ENCODE measurements at regions not wholly inside any gene's neighbourhood (a gene's known extent, or its start where the extent isn't known, plus 50 kb on each side); places are given as distances from the start of the nearest gene placed in this dataset.
"Not testable (repeated sequence)": the region's sequence is repeated elsewhere in the genome, so short reads cannot be mapped to it uniquely, and the experiment has no call there.

DNA sequence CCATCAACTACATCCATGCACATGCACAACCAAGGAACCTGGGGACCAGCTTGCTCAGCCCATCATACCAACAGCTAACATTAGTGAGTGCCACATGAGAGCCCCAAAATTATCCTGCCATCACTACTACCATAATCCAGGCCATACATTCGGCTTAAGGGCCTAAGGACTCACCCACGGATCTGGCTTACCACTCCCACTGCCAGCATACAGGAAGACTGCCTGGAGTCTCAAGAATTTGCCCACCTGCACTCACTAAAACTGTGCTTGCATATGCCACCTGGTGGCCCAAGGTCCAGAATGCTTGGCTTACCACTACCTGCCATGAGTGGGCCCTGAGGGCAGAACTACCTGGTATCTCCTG is 1562.9 kb upstream of the PRR20A start:
- Histone ChIP-seq H3K4me3 (no peak overlapping the region), H3K27me3 (no peaks in the 10 kb centered on the region), H3K27ac (no peak overlapping the region), H3K4me1 (no peaks in the 10 kb centered on the region), H3K36me3 (no peaks in the 10 kb centered on the region), H3K9me3 (no peaks in the 10 kb centered on the region)
- DNase-seq, result no peak
- WGBS, 5 donors, result 32 to 80% (median 56%) methylated on average over 1 to 2 of the region's 2 CpGs
- TF ChIP-seq, protein P1, sequence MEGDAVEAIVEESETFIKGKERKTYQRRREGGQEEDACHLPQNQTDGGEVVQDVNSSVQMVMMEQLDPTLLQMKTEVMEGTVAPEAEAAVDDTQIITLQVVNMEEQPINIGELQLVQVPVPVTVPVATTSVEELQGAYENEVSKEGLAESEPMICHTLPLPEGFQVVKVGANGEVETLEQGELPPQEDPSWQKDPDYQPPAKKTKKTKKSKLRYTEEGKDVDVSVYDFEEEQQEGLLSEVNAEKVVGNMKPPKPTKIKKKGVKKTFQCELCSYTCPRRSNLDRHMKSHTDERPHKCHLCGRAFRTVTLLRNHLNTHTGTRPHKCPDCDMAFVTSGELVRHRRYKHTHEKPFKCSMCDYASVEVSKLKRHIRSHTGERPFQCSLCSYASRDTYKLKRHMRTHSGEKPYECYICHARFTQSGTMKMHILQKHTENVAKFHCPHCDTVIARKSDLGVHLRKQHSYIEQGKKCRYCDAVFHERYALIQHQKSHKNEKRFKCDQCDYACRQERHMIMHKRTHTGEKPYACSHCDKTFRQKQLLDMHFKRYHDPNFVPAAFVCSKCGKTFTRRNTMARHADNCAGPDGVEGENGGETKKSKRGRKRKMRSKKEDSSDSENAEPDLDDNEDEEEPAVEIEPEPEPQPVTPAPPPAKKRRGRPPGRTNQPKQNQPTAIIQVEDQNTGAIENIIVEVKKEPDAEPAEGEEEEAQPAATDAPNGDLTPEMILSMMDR (IDR thresholded peaks at IDR 0.05), result no peak
- TF ChIP-seq EP300 (IDR thresholded peaks at IDR 0.05) (no peak), POLR2A (IDR thresholded peaks at IDR 0.05) (no peak), POLR2AphosphoS5 (IDR thresholded peaks at IDR 0.05) (no peak)
- intact Hi-C loops (cut with DNase I; ENCODE audit: low total_unique reads), result no loop called here

DNA sequence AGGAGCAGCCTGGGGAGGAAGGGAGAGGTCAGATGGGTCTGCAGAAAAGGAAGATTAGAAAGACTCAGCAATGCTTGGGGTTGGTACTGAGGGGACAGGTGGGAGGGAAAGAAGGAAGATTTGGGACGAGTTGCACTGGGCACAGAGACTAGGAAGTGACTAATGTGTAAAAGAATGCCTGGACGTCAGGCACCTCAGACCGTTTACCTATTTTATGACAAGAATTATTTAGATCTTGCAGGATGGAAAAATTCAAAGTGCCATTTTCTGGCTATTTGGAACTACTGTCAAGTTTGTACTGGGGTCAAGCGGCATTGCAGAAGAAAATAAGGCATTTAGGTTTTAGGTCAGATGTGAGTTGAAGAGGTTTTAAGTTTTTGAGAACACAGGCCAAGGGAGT is 1558.4 kb upstream of the PRR20A start:
- intact Hi-C loops (cut with DNase I; ENCODE audit: low total_unique reads), result not testable (repeated sequence)

DNA sequence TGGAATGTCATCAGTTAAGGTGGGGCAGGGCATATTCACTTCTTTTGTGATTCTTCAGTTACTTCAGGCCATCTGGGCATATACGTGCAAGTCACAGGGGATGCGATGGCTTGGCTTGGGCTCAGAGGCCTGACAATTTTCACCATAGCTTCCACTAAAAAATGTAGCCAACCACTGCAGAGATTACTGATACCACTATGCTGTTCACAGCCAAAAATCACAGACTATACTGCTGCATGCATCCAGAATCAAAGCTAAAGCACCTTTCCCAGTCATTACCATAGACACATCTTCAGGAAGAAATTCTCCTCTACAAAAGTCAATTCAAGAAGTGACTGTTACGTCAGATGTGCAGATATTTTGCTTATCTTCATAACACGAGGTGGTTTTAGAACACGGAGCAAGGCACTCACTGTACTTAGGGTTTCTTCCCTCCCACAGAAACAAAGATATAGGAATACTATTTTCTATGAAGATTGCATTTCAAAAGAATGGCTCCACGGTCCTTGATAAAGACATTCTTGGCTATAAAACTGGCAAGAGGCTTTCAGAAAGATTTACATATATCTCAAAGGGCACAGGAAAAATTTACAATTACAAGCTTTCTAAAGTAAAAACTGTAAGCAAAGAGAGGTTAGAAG is 1556.6 kb upstream of the PRR20A start:
- Histone ChIP-seq H3K27me3 (no peaks in the 10 kb centered on the region), H3K36me3 (no peaks in the 10 kb centered on the region), H3K4me1 (no peaks in the 10 kb centered on the region), H3K27ac (no peak overlapping the region), H3K4me3 (no peak overlapping the region), H3K9me3 (no peaks in the 10 kb centered on the region)
- TF ChIP-seq POLR2A (IDR thresholded peaks at IDR 0.05) (no peak), POLR2AphosphoS5 (IDR thresholded peaks at IDR 0.05) (no peak), EP300 (IDR thresholded peaks at IDR 0.05) (no peak)
- TF ChIP-seq, protein P1 (IDR thresholded peaks at IDR 0.05), result no peak
- DNase-seq, result no peak
- intact Hi-C loops (cut with DNase I; ENCODE audit: low total_unique reads), result no loop called here
- whole genome bisulfite sequencing, 5 donors, result 41 to 73% (median 48%) methylated on average over 4 to 6 of the region's 6 CpGs

More for the DNA sequence above, 1558.4 kb upstream of the PRR20A start:
- H3K27me3 ChIP-seq, H3K4me1 ChIP-seq, H3K27ac ChIP-seq, H3K4me3 ChIP-seq, H3K9me3 ChIP-seq, H3K36me3 ChIP-seq, DNase-seq: not testable (repeated sequence)
- 57 to 77% (median 61%) methylated on average over 4 of the region's 4 CpGs for WGBS, 5 donors

DNA sequence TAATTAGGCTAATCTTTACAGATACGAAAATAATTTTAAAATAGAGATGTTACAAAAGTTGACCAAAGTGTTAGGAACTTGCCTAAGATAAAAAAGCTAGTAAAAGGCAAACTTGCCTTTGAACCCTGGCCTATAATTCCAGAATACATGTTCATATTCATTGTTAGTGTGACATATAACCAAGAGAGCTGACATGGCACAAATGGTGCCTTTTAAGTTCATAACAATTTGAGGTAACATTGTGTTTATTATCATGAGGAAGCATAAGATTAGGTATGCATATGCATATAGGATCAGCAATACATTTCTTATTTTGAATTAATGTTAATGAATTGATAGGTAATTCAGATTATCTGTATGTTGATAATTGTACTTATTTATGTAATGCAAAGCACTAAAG is 1537.9 kb upstream of the PRR20A start:
- Histone ChIP-seq H3K27ac (no peak overlapping the region), H3K36me3 (no peaks in the 10 kb centered on the region), H3K4me1 (no peaks in the 10 kb centered on the region), H3K27me3 (no peaks in the 10 kb centered on the region), H3K4me3 (no peak overlapping the region), H3K9me3 (peaks cover 0 to 12% (median 5%) of the 10 kb centered on the region in 4 donors)
- 71 to 79% (median 74%) methylated on average over 1 of the region's 1 CpG for WGBS, 5 donors
- DNase-seq, result no peak
- TF ChIP-seq EP300 (IDR thresholded peaks at IDR 0.05) (no peak), POLR2AphosphoS5 (IDR thresholded peaks at IDR 0.05) (no peak), POLR2A (IDR thresholded peaks at IDR 0.05) (no peak)
- TF ChIP-seq, protein P1 (IDR thresholded peaks at IDR 0.05), result no peak
- intact Hi-C loops (cut with DNase I; ENCODE audit: low total_unique reads), result no loop called here

DNA sequence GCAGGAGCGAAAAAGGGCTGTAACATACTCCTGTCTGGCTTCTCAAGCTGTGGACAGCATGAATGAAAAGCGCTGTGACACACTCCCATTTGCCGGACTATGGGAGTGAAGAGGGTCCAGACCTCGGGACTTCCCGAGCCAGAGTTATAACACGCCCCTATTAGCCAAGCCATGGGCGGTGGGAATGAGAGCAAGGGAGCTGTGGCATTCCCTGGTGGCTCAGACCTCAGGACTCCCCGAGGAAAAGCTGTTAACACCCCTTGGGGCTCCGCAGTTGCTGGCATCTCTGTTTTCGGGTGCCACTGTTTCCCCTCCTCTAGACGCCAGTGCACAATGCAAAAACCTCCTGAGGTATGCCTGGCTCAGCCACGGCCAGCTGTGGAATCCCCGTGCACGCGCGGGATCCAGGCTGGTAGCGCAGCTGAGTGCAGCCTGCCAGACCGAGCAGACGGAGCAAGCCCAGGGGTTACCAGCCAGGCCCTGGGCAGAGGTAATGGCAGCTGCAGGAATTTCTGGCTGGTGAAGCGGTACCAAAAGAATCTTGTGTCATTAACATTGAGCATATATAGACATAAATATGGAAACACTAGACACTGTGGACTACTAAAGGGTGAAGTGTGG is 1534.6 kb upstream of the PRR20A start:
- WGBS, 5 donors, result 91 to 97% (median 94%) methylated on average over 12 to 20 of the region's 20 CpGs
- no peak for TF ChIP-seq EP300 (IDR thresholded peaks at IDR 0.05)
- TF ChIP-seq, protein P1 (IDR thresholded peaks at IDR 0.05), result no peak
- no peak for TF ChIP-seq POLR2AphosphoS5 (IDR thresholded peaks at IDR 0.05)
- TF ChIP-seq POLR2A (IDR thresholded peaks at IDR 0.05), result no peak
- intact Hi-C loops (cut with DNase I; ENCODE audit: low total_unique reads), result no loop called here

More for the DNA sequence above, 1534.6 kb upstream of the PRR20A start:
- Histone ChIP-seq H3K27me3 (no peaks in the 10 kb centered on the region), H3K36me3 (no peaks in the 10 kb centered on the region), H3K27ac (no peak overlapping the region), H3K9me3 (peaks cover 0 to 12% (median 5%) of the 10 kb centered on the region in 4 donors), H3K4me3 (no peak overlapping the region), H3K4me1 (no peaks in the 10 kb centered on the region)
- no peak for DNase-seq

Measured in stomach (tissue), 8 donors.